AG04450 (cell line): ENCODE measurements at regions not wholly inside any gene's neighbourhood (a gene's known extent, or its start where the extent isn't known, plus 50 kb on each side); places are given as distances from the start of the nearest gene placed in this dataset.

Experiments used
- CTCF ChIA-PET: fragments of 300-600, 350-600 bp; formaldehyde crosslinking; extraction: SDS; loops from one replicate; lab custom pipeline; 2022; ENCODE audit warnings: antibody characterized with exemption, inconsistent platforms; lab: Charles Lee
- POLR2A ChIA-PET: fragments of 350-600 bp; formaldehyde crosslinking; extraction: SDS; loops from one replicate; lab custom pipeline; 2021; ENCODE audit warnings: antibody characterized with exemption, inconsistent platforms; lab: Yijun Ruan, JAX
- DNase-seq: peaks from one replicate; pipeline ENCODE4 v3.0.0-alpha.2; 2011; ENCODE audit warnings: low read depth, low spot score
- H3K27ac ChIP-seq: one replicate; pipeline ENCODE4 v1.5.1; 2012; ENCODE audit warnings: low read depth, low read length, control low read depth
- H3K27me3 ChIP-seq: one replicate; pipeline ENCODE4 v1.6.0; 2012; ENCODE audit warnings: low read length; ENCODE audit not compliant: control insufficient read depth, insufficient read depth
- H3K4me3 ChIP-seq: 2 replicates; pipeline ENCODE4 v1.5.1; 2011; ENCODE audit warnings: mild to moderate bottlenecking, low read depth, low read length, control low read depth
- H3K9me3 ChIP-seq: 2 replicates; pipeline ENCODE4 v1.5.1; 2012; ENCODE audit warnings: low read length; ENCODE audit not compliant: control insufficient read depth, insufficient read depth
- TF ChIP-seq, protein P1 (sequence below): IDR thresholded peaks from 2 replicates; pipeline ENCODE4 v1.5.1; 2011; ENCODE audit warnings: low read depth, low read length, control low read depth, inconsistent platforms

- Histone ChIP-seq H3K9me3 (no peaks in the 10 kb centered on the region), H3K27ac (no peak overlapping the region), H3K27me3 (no peaks in the 10 kb centered on the region), H3K4me3 (no peak overlapping the region)
- POLR2A ChIA-PET: no interaction called here
- no peak for DNase-seq
- CTCF ChIA-PET: no interaction called here
- TF ChIP-seq, protein P1, sequence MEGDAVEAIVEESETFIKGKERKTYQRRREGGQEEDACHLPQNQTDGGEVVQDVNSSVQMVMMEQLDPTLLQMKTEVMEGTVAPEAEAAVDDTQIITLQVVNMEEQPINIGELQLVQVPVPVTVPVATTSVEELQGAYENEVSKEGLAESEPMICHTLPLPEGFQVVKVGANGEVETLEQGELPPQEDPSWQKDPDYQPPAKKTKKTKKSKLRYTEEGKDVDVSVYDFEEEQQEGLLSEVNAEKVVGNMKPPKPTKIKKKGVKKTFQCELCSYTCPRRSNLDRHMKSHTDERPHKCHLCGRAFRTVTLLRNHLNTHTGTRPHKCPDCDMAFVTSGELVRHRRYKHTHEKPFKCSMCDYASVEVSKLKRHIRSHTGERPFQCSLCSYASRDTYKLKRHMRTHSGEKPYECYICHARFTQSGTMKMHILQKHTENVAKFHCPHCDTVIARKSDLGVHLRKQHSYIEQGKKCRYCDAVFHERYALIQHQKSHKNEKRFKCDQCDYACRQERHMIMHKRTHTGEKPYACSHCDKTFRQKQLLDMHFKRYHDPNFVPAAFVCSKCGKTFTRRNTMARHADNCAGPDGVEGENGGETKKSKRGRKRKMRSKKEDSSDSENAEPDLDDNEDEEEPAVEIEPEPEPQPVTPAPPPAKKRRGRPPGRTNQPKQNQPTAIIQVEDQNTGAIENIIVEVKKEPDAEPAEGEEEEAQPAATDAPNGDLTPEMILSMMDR: no peak
Measured at GRCh38 chrX:57977992-57978391, 67.7 kb upstream of the ZXDA start.

- CTCF ChIA-PET: no interaction called here
- POLR2A ChIA-PET: no interaction called here
- H3K27ac ChIP-seq: no peak overlapping the region
- DNase-seq: no peak
- H3K4me3 ChIP-seq: no peak overlapping the region
- TF ChIP-seq, protein P1: no peak
- H3K9me3 ChIP-seq: no peaks in the 10 kb centered on the region
- H3K27me3 ChIP-seq: no peaks in the 10 kb centered on the region
Measured at GRCh38 chrX:57964975-57965374, 54.7 kb upstream of the ZXDA start.
